WTC11 (cell line): ENCODE measurements at regions not wholly inside any gene's neighbourhood (a gene's known extent, or its start where the extent isn't known, plus 50 kb on each side); places are given as distances from the start of the nearest gene placed in this dataset.

Source experiments
- ATAC-seq: fragments of 200-7000 bp; cut with Tn5 transposase; 2 replicates; pipeline ENCODE4 v1.10.0; 2021; ENCODE audit warnings: mild to moderate bottlenecking, moderate library complexity
- CTCF ChIA-PET: fragments of 300-600 bp; sonication (Branson Sonifier 250); formaldehyde crosslinking; loops from one replicate; lab custom pipeline; 2021; ENCODE audit warnings: antibody characterized with exemption; lab: Charles Lee
- POLR2A ChIA-PET: fragments of 350-600 bp; sonication (Branson Sonifier 250); formaldehyde crosslinking; loops from one replicate; lab custom pipeline; 2021; ENCODE audit warnings: antibody characterized with exemption; lab: Charles Lee
- DNase-seq: peaks from one replicate; pipeline ENCODE4 v3.0.0; 2021; ENCODE audit warnings: low spot score
- H3K27ac Mint-ChIP-seq: 2 replicates; pipeline ENCODE4 v1.8.0; 2021; ENCODE audit warnings: mixed read lengths
- H3K27me3 Mint-ChIP-seq: 2 replicates; pipeline ENCODE4 v1.8.0; 2021; ENCODE audit warnings: low read depth, mild to moderate bottlenecking, moderate library complexity, mixed read lengths
- H3K36me3 Mint-ChIP-seq: 2 replicates; pipeline ENCODE4 v1.8.0; 2021; ENCODE audit warnings: mixed read lengths
- H3K4me1 Mint-ChIP-seq: 2 replicates; pipeline ENCODE4 v1.8.0; 2022; ENCODE audit warnings: mixed read lengths
- H3K4me3 Mint-ChIP-seq: 2 replicates; pipeline ENCODE4 v1.8.0; 2021; ENCODE audit warnings: mild to moderate bottlenecking, moderate library complexity, mixed read lengths
- H3K9me3 Mint-ChIP-seq: 2 replicates; pipeline ENCODE4 v1.8.0; 2021; ENCODE audit warnings: mixed read lengths
- AFF4 ChIP-seq: sonication (generic); formaldehyde crosslinking; IDR thresholded peaks from 2 replicates; pipeline ENCODE4 v1.8.1; 2023; ENCODE audit warnings: mild to moderate bottlenecking, missing genetic modification reagents, borderline replicate concordance
- ATF1 ChIP-seq: sonication (generic); formaldehyde crosslinking; IDR thresholded peaks from 2 replicates; pipeline ENCODE4 v1.8.1; 2023; ENCODE audit warnings: mild to moderate bottlenecking, moderate library complexity, missing genetic modification reagents
- E2F4 ChIP-seq: sonication (generic); formaldehyde crosslinking; IDR thresholded peaks from 2 replicates; pipeline ENCODE4 v1.8.1; 2022; ENCODE audit warnings: low read depth, mild to moderate bottlenecking, moderate library complexity, missing genetic modification reagents, borderline replicate concordance
- ELF4 ChIP-seq: sonication (generic); formaldehyde crosslinking; IDR thresholded peaks from 2 replicates; pipeline ENCODE4 v1.8.1; 2022; ENCODE audit warnings: low read depth, mild to moderate bottlenecking, moderate library complexity, missing genetic modification reagents
- ETV6 ChIP-seq: sonication (generic); formaldehyde crosslinking; IDR thresholded peaks from 2 replicates; pipeline ENCODE4 v1.8.1; 2022; ENCODE audit warnings: mild to moderate bottlenecking, missing genetic modification reagents
- GRHL2 ChIP-seq: fragments of 250-450 bp; sonication (Bioruptor Pico); IDR thresholded peaks from 2 replicates; pipeline ENCODE4 v1.8.0; 2022; ENCODE audit warnings: mild to moderate bottlenecking, moderate library complexity; ENCODE audit not compliant: insufficient replicate concordance, severe bottlenecking
- IRF1 ChIP-seq: sonication (generic); formaldehyde crosslinking; IDR thresholded peaks from 2 replicates; pipeline ENCODE4 v1.8.0; 2023; ENCODE audit warnings: missing genetic modification reagents
- JAZF1 ChIP-seq: fragments of 250-450 bp; sonication (Bioruptor Pico); IDR thresholded peaks from 2 replicates; pipeline ENCODE4 v1.9.0; 2021; ENCODE audit warnings: moderate library complexity, mild to moderate bottlenecking, inconsistent platforms
- MYBL2 ChIP-seq: sonication (generic); formaldehyde crosslinking; IDR thresholded peaks from 2 replicates; pipeline ENCODE4 v1.8.1; 2023; ENCODE audit warnings: mild to moderate bottlenecking, moderate library complexity, missing genetic modification reagents
- NFATC4 ChIP-seq: fragments of 250-450 bp; sonication (Bioruptor Pico); IDR thresholded peaks from 2 replicates; pipeline ENCODE4 v1.9.0; 2021; ENCODE audit warnings: mild to moderate bottlenecking
- NFE2L1 ChIP-seq: sonication (generic); formaldehyde crosslinking; IDR thresholded peaks from 2 replicates; pipeline ENCODE4 v1.8.1; 2023; ENCODE audit warnings: missing genetic modification reagents
- NFYB ChIP-seq: sonication (generic); formaldehyde crosslinking; conservative IDR thresholded peaks from 2 replicates; pipeline ENCODE4 v1.8.0; 2022; ENCODE audit warnings: low read depth, missing genetic modification reagents
- PRDM15 ChIP-seq: sonication (generic); formaldehyde crosslinking; IDR thresholded peaks from 2 replicates; pipeline ENCODE4 v1.8.0; 2022; ENCODE audit warnings: missing genetic modification reagents
- PRRX2 ChIP-seq: fragments of 250-450 bp; sonication (Bioruptor Pico); IDR thresholded peaks from 2 replicates; pipeline ENCODE4 v1.8.0; 2021; ENCODE audit warnings: mild to moderate bottlenecking
- SOX15 ChIP-seq: fragments of 250-450 bp; sonication (Bioruptor Pico); IDR thresholded peaks from 2 replicates; pipeline ENCODE4 v1.9.0; 2021; ENCODE audit warnings: mild to moderate bottlenecking
- TEAD1 ChIP-seq: sonication (generic); formaldehyde crosslinking; IDR thresholded peaks from 2 replicates; pipeline ENCODE4 v1.8.0; 2022; ENCODE audit warnings: mild to moderate bottlenecking, missing genetic modification reagents
- USF2 ChIP-seq: sonication (generic); formaldehyde crosslinking; IDR thresholded peaks from 2 replicates; pipeline ENCODE4 v1.8.1; 2023; ENCODE audit warnings: mild to moderate bottlenecking, missing genetic modification reagents, moderate library complexity
- ZNF121 ChIP-seq: sonication (generic); formaldehyde crosslinking; IDR thresholded peaks from 2 replicates; pipeline ENCODE4 v1.8.0; 2023; ENCODE audit warnings: missing genetic modification reagents
- ZNF138 ChIP-seq: sonication (generic); formaldehyde crosslinking; conservative IDR thresholded peaks from 2 replicates; pipeline ENCODE4 v1.8.1; 2022; ENCODE audit warnings: mild to moderate bottlenecking, moderate library complexity, missing genetic modification reagents
- ZNF317 ChIP-seq: sonication (generic); formaldehyde crosslinking; IDR thresholded peaks from 2 replicates; pipeline ENCODE4 v1.8.1; 2023; ENCODE audit warnings: low read depth, mild to moderate bottlenecking, moderate library complexity, missing genetic modification reagents, borderline replicate concordance
- ZNF396 ChIP-seq: fragments of 250-450 bp; sonication (Bioruptor Pico); IDR thresholded peaks from 2 replicates; pipeline ENCODE4 v1.8.0; 2021; ENCODE audit warnings: mild to moderate bottlenecking, moderate library complexity, borderline replicate concordance

- DNase-seq (no peak), ATAC-seq (no peak)
- POLR2A ChIA-PET = no interaction called here
- no peaks in the 10 kb centered on the region for H3K4me1 Mint-ChIP-seq
- H3K27ac Mint-ChIP-seq = no peak overlapping the region
- H3K36me3 Mint-ChIP-seq = no peaks in the 10 kb centered on the region
- no peak overlapping the region for H3K4me3 Mint-ChIP-seq
- TF ChIP-seq ZNF317 (CRISPR knock-in tag) (no peak), ZNF396 (no peak), NFATC4 (no peak), ZNF121 (CRISPR knock-in tag) (no peak)
- H3K9me3 Mint-ChIP-seq = no peaks in the 10 kb centered on the region
- CTCF ChIA-PET = no interaction called here
- H3K27me3 Mint-ChIP-seq = no peaks in the 10 kb centered on the region
These were observed 121.5 kb upstream of the HCRTR2 start for GRCh38 chr6:55052846-55053245.

- Mint-ChIP-seq H3K9me3 (peaks cover 7% of the 10 kb centered on the region; the same call in 1 of the 2 replicates), H3K36me3 (peaks cover 6% of the 10 kb centered on the region)
- no peak for TF ChIP-seq NFE2L1
- TF ChIP-seq USF2 (CRISPR knock-in tag) = peak; percentile 69
- TF ChIP-seq, all 79 proteins: peak for 1
- Mint-ChIP-seq H3K4me3 (no peak overlapping the region), H3K27me3 (peaks cover 3% of the 10 kb centered on the region), H3K27ac (no peak overlapping the region), H3K4me1 (peaks cover 5% of the 10 kb centered on the region; the same call in 1 of the 2 replicates)
- no peak for DNase-seq
- ChIA-PET POLR2A (no interaction called here), CTCF (no interaction called here)
- peak; percentile 59; the same call in 1 of the 2 replicates for ATAC-seq
These were observed 115.6 kb upstream of the HCRTR2 start for GRCh38 chr6:55058682-55059081.

GRCh38 chr6:55064711-55065420 is 109.4 kb upstream of the HCRTR2 start:
- Mint-ChIP-seq H3K9me3 (peaks cover 2% of the 10 kb centered on the region; the same call in 1 of the 2 replicates), H3K27me3 (peaks cover 2% of the 10 kb centered on the region), H3K27ac (no peak overlapping the region), H3K4me1 (no peaks in the 10 kb centered on the region), H3K4me3 (no peak overlapping the region), H3K36me3 (peaks cover 1% of the 10 kb centered on the region)
- no peak for TF ChIP-seq GRHL2 (CRISPR knock-in tag)
- TF ChIP-seq AFF4 (CRISPR knock-in tag) = no peak
- TF ChIP-seq SOX15 (CRISPR knock-in tag) = no peak
- TF ChIP-seq ETV6 (CRISPR knock-in tag) = no peak
- no peak for TF ChIP-seq TEAD1 (CRISPR knock-in tag)
- TF ChIP-seq IRF1 (CRISPR knock-in tag) = no peak
- TF ChIP-seq E2F4 (CRISPR knock-in tag) = no peak
- no peak for TF ChIP-seq JAZF1 (CRISPR knock-in tag)
- TF ChIP-seq PRRX2 (CRISPR knock-in tag) = no peak
- TF ChIP-seq PRDM15 (CRISPR knock-in tag) = no peak
- TF ChIP-seq ELF4 (CRISPR knock-in tag) = no peak
- no peak for TF ChIP-seq ZNF121 (CRISPR knock-in tag)
- no peak for TF ChIP-seq NFYB
- TF ChIP-seq ZNF138 (CRISPR knock-in tag) = no peak
- TF ChIP-seq ATF1 = no peak
- TF ChIP-seq MYBL2 = no peak
- ATAC-seq (no peak), DNase-seq (no peak)
- ChIA-PET CTCF (no interaction called here), POLR2A (no interaction called here)
